Activated CD4-positive, alpha-beta memory T cell treated with anti-CD3 and anti-CD28 coated beads for 36 hours (primary cell): ENCODE measurements at regions not wholly inside any gene's neighbourhood (a gene's known extent, or its start where the extent isn't known, plus 50 kb on each side); places are given as distances from the start of the nearest gene placed in this dataset.

Experiments
- CTCF ChIA-PET: fragments of 350-600 bp; sonication (Branson Sonifier 250); formaldehyde crosslinking; loops from one replicate; lab custom pipeline; 2021; ENCODE audit warnings: antibody characterized with exemption, inconsistent platforms; lab: Charles Lee
- POLR2A ChIA-PET: fragments of 350-600 bp; sonication (Branson Sonifier 250); formaldehyde crosslinking; loops from one replicate; lab custom pipeline; 2021; ENCODE audit warnings: antibody characterized with exemption; lab: Charles Lee
- DNase-seq: peaks from one replicate; pipeline ENCODE4 v3.0.0-alpha.2; 2020
- H3K27ac Mint-ChIP-seq: one replicate; pipeline ENCODE4 v1.8.0; 2021; ENCODE audit warnings: mixed read lengths
- H3K27me3 Mint-ChIP-seq: one replicate; pipeline ENCODE4 v1.8.0; 2021; ENCODE audit warnings: mixed read lengths
- H3K36me3 Mint-ChIP-seq: one replicate; pipeline ENCODE4 v1.8.0; 2021; ENCODE audit warnings: mixed read lengths
- H3K4me1 Mint-ChIP-seq: one replicate; pipeline ENCODE4 v1.8.0; 2021; ENCODE audit warnings: low read depth, mixed read lengths
- H3K4me3 Mint-ChIP-seq: one replicate; pipeline ENCODE4 v1.8.0; 2021; ENCODE audit warnings: mild to moderate bottlenecking, mixed read lengths
- H3K9me3 Mint-ChIP-seq: one replicate; pipeline ENCODE4 v1.8.0; 2021; ENCODE audit warnings: mixed read lengths
- intact Hi-C: fragments of 100-400 bp; cut with micrococcal nuclease; formaldehyde crosslinking; loops from one replicate; pipeline ENCODE4 v1.15.1; 2023

- intact Hi-C loops: no loop called here
- no peak for DNase-seq
- ChIA-PET POLR2A (no interaction called here), CTCF (no interaction called here)
- no peak overlapping the region for H3K4me3 Mint-ChIP-seq
- no peaks in the 10 kb centered on the region for H3K4me1 Mint-ChIP-seq
- H3K9me3 Mint-ChIP-seq: no peaks in the 10 kb centered on the region
- no peak overlapping the region for H3K27ac Mint-ChIP-seq
- H3K36me3 Mint-ChIP-seq: no peaks in the 10 kb centered on the region
- H3K27me3 Mint-ChIP-seq: peaks cover 10% of the 10 kb centered on the region
Measured at GRCh38 chr7:112701456-112701855, 88.7 kb downstream of the TMEM168 start.

GRCh38 chr7:112707655-112708054 is 82.5 kb downstream of the TMEM168 start:
- intact Hi-C loops: no loop called here
- ChIA-PET POLR2A (no interaction called here), CTCF (no interaction called here)
- Mint-ChIP-seq H3K4me3 (no peak overlapping the region), H3K36me3 (no peaks in the 10 kb centered on the region), H3K4me1 (no peaks in the 10 kb centered on the region), H3K27ac (no peak overlapping the region), H3K9me3 (no peaks in the 10 kb centered on the region), H3K27me3 (peaks cover 2% of the 10 kb centered on the region)
- DNase-seq: no peak

- DNase-seq: no peak
- intact Hi-C loops: no loop called here
- Mint-ChIP-seq H3K27ac (no peak overlapping the region), H3K27me3 (peaks cover 2% of the 10 kb centered on the region), H3K4me3 (no peak overlapping the region), H3K36me3 (no peaks in the 10 kb centered on the region), H3K9me3 (no peaks in the 10 kb centered on the region), H3K4me1 (no peaks in the 10 kb centered on the region)
- ChIA-PET CTCF (no interaction called here), POLR2A (no interaction called here)
Measured at GRCh38 chr7:112708236-112708635, 82.0 kb downstream of the TMEM168 start.
